GM21447 (cell line): ENCODE measurements at regions not wholly inside any gene's neighbourhood (a gene's known extent, or its start where the extent isn't known, plus 50 kb on each side); places are given as distances from the start of the nearest gene placed in this dataset.

Source experiments
- ATAC-seq: cut with Tn5 transposase; IDR thresholded peaks from one replicate; pipeline ENCODE4 v1.9.1; 2021; ENCODE audit not compliant: unreplicated experiment

DNA sequence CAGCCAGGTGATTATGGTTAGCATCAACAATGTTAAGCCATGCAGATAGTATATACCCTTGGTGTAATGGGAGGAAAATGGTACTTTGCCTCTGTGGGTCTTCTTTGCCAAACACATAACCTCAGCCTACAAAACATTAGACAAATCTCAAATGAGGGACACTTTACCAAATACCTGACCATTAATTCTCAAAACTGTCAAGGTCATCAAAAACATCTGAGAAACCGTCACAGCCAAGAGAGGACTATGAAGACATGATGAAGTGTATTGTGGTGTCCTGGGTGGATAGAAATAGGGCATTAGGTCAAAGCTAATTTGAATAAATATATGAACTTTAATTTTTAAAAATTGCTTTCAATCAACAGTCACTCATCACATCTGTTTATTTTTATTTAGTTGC is 1036.1 kb downstream of the AGBL1 start:
- ATAC-seq = no peak

DNA sequence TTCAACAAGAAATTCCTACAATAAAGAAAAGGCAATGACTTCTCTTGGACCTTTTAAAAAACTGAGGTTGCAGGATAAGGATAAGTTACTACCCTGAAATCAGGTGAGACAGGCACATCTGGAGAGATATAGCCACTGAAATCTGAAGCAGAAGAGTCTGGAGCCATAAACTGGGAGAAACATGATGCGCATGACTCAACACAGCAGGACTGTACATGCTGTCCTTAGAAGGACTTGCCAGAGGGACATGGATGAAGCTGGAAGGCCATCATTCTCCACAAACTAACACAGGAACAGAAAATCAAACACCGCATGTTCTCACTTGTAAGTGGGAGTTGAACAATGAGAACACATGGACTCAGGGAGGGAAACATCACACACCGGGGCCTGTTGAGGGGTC is 1020.2 kb downstream of the AGBL1 start:
- no peak for ATAC-seq

DNA sequence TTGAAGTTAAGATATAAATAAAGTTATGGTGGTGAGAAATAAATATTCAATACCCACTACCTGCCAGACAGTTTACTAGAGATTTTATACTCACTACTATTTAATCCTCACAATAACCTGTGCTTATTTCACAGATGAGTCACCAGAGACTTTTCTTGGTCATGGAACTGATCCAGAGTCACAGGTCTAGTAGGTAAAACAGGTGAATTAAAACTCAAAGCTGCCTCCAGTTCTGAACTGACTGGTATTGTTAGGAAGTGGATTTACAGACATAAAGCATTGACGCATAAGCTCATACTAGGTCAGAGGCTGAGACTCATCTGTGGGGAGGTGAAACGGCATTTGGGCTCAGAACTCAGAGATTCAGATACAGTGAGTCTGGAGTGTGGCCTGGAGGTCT is 1009.9 kb downstream of the AGBL1 start:
- ATAC-seq = no peak

DNA sequence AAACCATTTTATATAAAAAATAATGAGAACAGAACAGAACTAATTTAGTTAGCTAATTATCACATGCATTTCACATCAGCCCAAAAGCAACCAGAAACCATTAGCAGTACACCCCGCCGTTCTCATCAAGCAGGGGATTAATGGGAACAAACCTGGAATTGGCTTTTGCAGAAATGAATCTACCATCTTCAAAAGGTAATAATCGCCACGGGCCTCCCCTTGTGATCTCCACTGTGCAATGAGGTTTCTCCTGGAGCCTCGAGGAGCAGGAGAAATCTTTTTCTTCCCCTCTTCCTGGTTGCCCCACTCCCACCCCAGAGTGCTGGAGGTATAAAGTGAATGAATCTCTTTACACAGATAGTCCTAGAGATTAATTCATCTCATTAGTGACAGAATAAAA is 1003.5 kb downstream of the AGBL1 start:
- ATAC-seq = no peak

DNA sequence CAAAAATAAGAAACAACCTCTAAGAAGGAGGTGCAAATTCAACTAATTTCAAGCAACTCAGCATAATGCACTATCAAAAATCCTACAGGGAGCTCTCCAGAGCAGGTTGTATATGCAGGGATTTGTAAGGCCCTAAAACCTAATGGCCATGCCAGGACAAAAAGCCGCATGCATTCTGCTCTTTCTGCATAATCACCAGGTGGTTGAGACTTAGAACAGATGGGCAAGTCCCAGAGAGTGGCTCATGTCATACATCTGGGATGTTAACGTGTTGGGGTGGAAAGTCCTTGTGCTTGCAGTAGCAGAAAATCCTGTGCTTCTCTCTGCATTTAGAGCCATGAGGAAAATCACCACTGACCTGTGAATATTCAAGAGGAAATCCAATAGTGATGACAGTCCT is 1002.9 kb downstream of the AGBL1 start:
- ATAC-seq = no peak

DNA sequence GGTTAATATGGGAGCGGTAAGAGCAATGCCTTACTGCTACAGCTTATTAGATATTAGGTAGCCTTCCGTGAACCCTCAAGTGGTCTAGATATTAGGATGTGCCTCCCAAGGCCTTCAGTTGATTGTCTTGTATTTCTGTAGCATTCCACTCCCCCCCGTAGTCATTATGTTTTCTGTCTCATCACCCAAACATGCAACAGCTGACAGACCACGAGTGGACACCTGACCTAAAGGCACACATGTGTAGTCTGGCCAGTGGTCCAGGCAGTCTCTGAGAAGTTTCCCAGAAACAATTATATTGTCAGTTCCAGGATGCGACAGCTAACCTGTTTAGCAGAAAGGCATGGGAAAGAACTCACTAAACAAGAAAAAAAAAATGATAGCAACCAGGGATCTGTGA is 1000.9 kb downstream of the AGBL1 start:
- no peak for ATAC-seq
